ENCODE measurements at regions not wholly inside any gene's neighbourhood (a gene's known extent, or its start where the extent isn't known, plus 50 kb on each side); places are given as distances from the start of the nearest gene placed in this dataset.

GRCh38 chr1:244264163-244264562, 187.5 kb downstream of the ADSS2 start (continued):
- no peak for TF ChIP-seq ERG (CRISPR knock-in tag; IDR thresholded peaks at IDR 0.05)

GRCh38 chr1:244265507-244265906, 186.2 kb downstream of the ADSS2 start:
- Mint-ChIP-seq H3K36me3 (no peaks in the 10 kb centered on the region), H3K4me3 (no peak overlapping the region), H3K4me1 (no peaks in the 10 kb centered on the region), H3K27me3 (ENCODE audit: low read depth) (no peaks in the 10 kb centered on the region), H3K9me3 (peaks cover 4% of the 10 kb centered on the region), H3K27ac (no peak overlapping the region)
- ATAC-seq (no peak), DNase-seq (ENCODE audit: low spot score) (no peak)
- no peak for TF ChIP-seq ZNF423 (CRISPR knock-in tag; IDR thresholded peaks at IDR 0.05)
- ChIA-PET POLR2A (no interaction called here), CTCF (no interaction called here)

- 0 out of 2 replicates have a peak, but pooled peaks cover 2% of the 10 kb centered on the region for H3K36me3 Mint-ChIP-seq
- no peak for DNase-seq (ENCODE audit: low spot score)
These were observed 182.5 kb downstream of the ADSS2 start for GRCh38 chr1:244269169-244269568.

More at GRCh38 chr1:244269169-244269568, 182.5 kb downstream of the ADSS2 start:
- H3K4me1 Mint-ChIP-seq: no peaks in the 10 kb centered on the region
- H3K9me3 Mint-ChIP-seq: peaks cover 12% of the 10 kb centered on the region
- no peaks in the 10 kb centered on the region for H3K27me3 Mint-ChIP-seq (ENCODE audit: low read depth)
- ChIA-PET CTCF (no interaction called here), POLR2A (interaction anchor here (0.6 kb wide), 1 partner anchor 7 kb away, joined by 3 read pairs; no protein-coding TSS in a partner anchor)
- no peak overlapping the region for H3K27ac Mint-ChIP-seq
- ATAC-seq: no peak
- no peak for TF ChIP-seq FOXP4 (CRISPR knock-in tag; IDR thresholded peaks at IDR 0.05)
- TF ChIP-seq ZNF219 (CRISPR knock-in tag; IDR thresholded peaks at IDR 0.05; ENCODE audit: borderline replicate concordance): no peak
- TF ChIP-seq NFE2L1 (CRISPR knock-in tag; IDR thresholded peaks at IDR 0.05): no peak
- TF ChIP-seq MAX (CRISPR knock-in tag; IDR thresholded peaks at IDR 0.05): no peak
- no peak for TF ChIP-seq ZNF281 (CRISPR knock-in tag; IDR thresholded peaks at IDR 0.05)
- no peak for TF ChIP-seq ZNF512 (CRISPR knock-in tag; IDR thresholded peaks at IDR 0.05; ENCODE audit: borderline replicate concordance)
- no peak for TF ChIP-seq ZBTB43 (CRISPR knock-in tag; IDR thresholded peaks at IDR 0.05)
- TF ChIP-seq FOXJ3 (CRISPR knock-in tag; IDR thresholded peaks at IDR 0.05; ENCODE audit: borderline replicate concordance): no peak
- TF ChIP-seq ZNF121 (CRISPR knock-in tag; IDR thresholded peaks at IDR 0.05): no peak
- no peak for TF ChIP-seq SMAD4 (CRISPR knock-in tag; IDR thresholded peaks at IDR 0.05)
- TF ChIP-seq AFF4 (CRISPR knock-in tag; IDR thresholded peaks at IDR 0.05; ENCODE audit: borderline replicate concordance): no peak
- no peak for TF ChIP-seq GRHL2 (CRISPR knock-in tag; IDR thresholded peaks at IDR 0.05; ENCODE audit: insufficient replicate concordance, severe bottlenecking)
- no peak for TF ChIP-seq ZNF232 (CRISPR knock-in tag; IDR thresholded peaks at IDR 0.05)
- TF ChIP-seq IRF1 (CRISPR knock-in tag; IDR thresholded peaks at IDR 0.05): no peak
- no peak for TF ChIP-seq ATF3 (CRISPR knock-in tag; conservative IDR thresholded peaks at IDR 0.05)
- no peak overlapping the region for H3K4me3 Mint-ChIP-seq
